Peyer's patch (tissue), 4 donors: ENCODE measurements at regions not wholly inside any gene's neighbourhood (a gene's known extent, or its start where the extent isn't known, plus 50 kb on each side); places are given as distances from the start of the nearest gene placed in this dataset.

Source experiments
- CTCF ChIP-seq, 6 experiments: fragments of 450-650 bp in 4 of 6; fragments of 200-600 bp in 2 of 6; sonication (generic) in 1 of 6; IDR thresholded peaks; one replicate each; pipeline ENCODE4 v1.5.1; 2017 to 2019; ENCODE audit warnings: antibody characterized with exemption in 6 of 6, mild to moderate bottlenecking in 3 of 6, moderate library complexity in 1 of 6
- POLR2A ChIP-seq, 2 donors: fragments of 450-650 bp; IDR thresholded peaks; one replicate each; pipeline ENCODE4 v1.5.1; 2017; ENCODE audit warnings: antibody characterized with exemption in 2 of 2, mild to moderate bottlenecking in 2 of 2, moderate library complexity in 2 of 2

- TF ChIP-seq CTCF (IDR thresholded peaks at IDR 0.05) (no peak), POLR2A (IDR thresholded peaks at IDR 0.05) (no peak)
Measured at GRCh38 chr14:98175881-98176280, 1096.1 kb downstream of the BCL11B start.
